PC-3 (cell line): ENCODE measurements at regions not wholly inside any gene's neighbourhood (a gene's known extent, or its start where the extent isn't known, plus 50 kb on each side); places are given as distances from the start of the nearest gene placed in this dataset.
A peak's percentile ranks its signal among the peaks of the same experiment; 100 is the strongest.

Experiments used
- ATAC-seq: fragments of 200-7000 bp; cut with Tn5 transposase; 2 replicates; pipeline ENCODE4 v1.9.1; 2020; ENCODE audit warnings: mild to moderate bottlenecking, moderate library complexity
- BruUV-seq: library from RNA; stranded (reverse); fragments of 400-500 nt; replicated peaks from 2 replicates; lab custom pipeline; 2021; lab: Mats Ljungman, UMichigan
- CTCF ChIA-PET: fragments of 300-600 bp; sonication (Branson Sonifier 250); formaldehyde crosslinking; loops from one replicate; lab custom pipeline; 2022; ENCODE audit warnings: antibody characterized with exemption; lab: Charles Lee
- POLR2A ChIA-PET: fragments of 300-600 bp; sonication (Branson Sonifier 250); formaldehyde crosslinking; loops from one replicate; lab custom pipeline; 2022; ENCODE audit warnings: antibody characterized with exemption; ENCODE audit not compliant: unreplicated experiment; lab: Charles Lee
- DNase-seq: peaks from one replicate; pipeline ENCODE4 v3.0.0-alpha.2; 2015
- H2AFZ ChIP-seq: fragments of 300-600 bp; sonication (generic); 2 replicates; pipeline ENCODE4 v1.6.0; 2016; ENCODE audit warnings: antibody characterized with exemption, low read length
- H3F3A ChIP-seq: fragments of 300-600 bp; sonication (generic); one replicate; pipeline ENCODE4 v1.6.0; 2017; ENCODE audit warnings: antibody characterized with exemption, low read length, control low read depth, mild to moderate bottlenecking; ENCODE audit not compliant: unreplicated experiment
- H3K27ac ChIP-seq: fragments of 300-600 bp; sonication (generic); 2 replicates; pipeline ENCODE4 v1.5.1; 2016; ENCODE audit warnings: mild to moderate bottlenecking, low read length
- H3K27me3 ChIP-seq: fragments of 300-600 bp; sonication (generic); 2 replicates; pipeline ENCODE4 v1.6.1; 2016; ENCODE audit warnings: low read length, mixed read lengths
- H3K36me3 ChIP-seq: fragments of 300-600 bp; sonication (generic); 2 replicates; pipeline ENCODE4 v1.6.1; 2016; ENCODE audit warnings: low read depth, mixed run types, low read length, mixed read lengths
- H3K4me1 ChIP-seq: fragments of 300-600 bp; sonication (generic); 2 replicates; pipeline ENCODE4 v1.5.1; 2016; ENCODE audit warnings: low read length; ENCODE audit not compliant: insufficient read depth
- H3K4me2 ChIP-seq: fragments of 300-600 bp; sonication (generic); 2 replicates; pipeline ENCODE4 v1.6.0; 2016; ENCODE audit warnings: low read length
- H3K4me3 ChIP-seq: fragments of 300-600 bp; sonication (generic); 2 replicates; pipeline ENCODE4 v1.5.1; 2016; ENCODE audit warnings: mild to moderate bottlenecking, low read length, mixed read lengths
- H3K79me2 ChIP-seq: fragments of 300-600 bp; sonication (generic); 2 replicates; pipeline ENCODE4 v1.6.1; 2017; ENCODE audit warnings: low read length, mixed read lengths
- H3K9ac ChIP-seq: fragments of 300-600 bp; sonication (generic); 2 replicates; pipeline ENCODE4 v1.6.0; 2016; ENCODE audit warnings: mild to moderate bottlenecking, low read length
- H3K9me2 ChIP-seq: fragments of 300-600 bp; sonication (generic); replicated peaks from 2 replicates; pipeline ENCODE4 v1.6.1; 2016; ENCODE audit warnings: mixed run types, low read length, mixed read lengths
- H3K9me3 ChIP-seq: fragments of 300-600 bp; sonication (generic); 2 replicates; pipeline ENCODE4 v1.6.1; 2016; ENCODE audit warnings: low read length, mixed read lengths
- H4K20me1 ChIP-seq: fragments of 300-600 bp; sonication (generic); 2 replicates; pipeline ENCODE4 v1.6.1; 2016; ENCODE audit warnings: low read length, mixed read lengths
- CTCF ChIP-seq: fragments of 300-600 bp; sonication (generic); conservative IDR thresholded peaks from 2 replicates; pipeline ENCODE4 v1.5.1; 2017; ENCODE audit warnings: antibody characterized with exemption, low read depth, mild to moderate bottlenecking, low read length
- EZH2 ChIP-seq: fragments of 300-600 bp; sonication (generic); IDR thresholded peaks from one replicate; pipeline ENCODE4 v1.6.1; 2017; ENCODE audit warnings: antibody characterized with exemption, mild to moderate bottlenecking, low read length; ENCODE audit not compliant: unreplicated experiment
- EZH2phosphoT487 ChIP-seq: fragments of 300-600 bp; sonication (generic); IDR thresholded peaks from 2 replicates; pipeline ENCODE4 v1.6.1; 2018; ENCODE audit warnings: mild to moderate bottlenecking, antibody characterized with exemption, low read length, borderline replicate concordance
- intact Hi-C: fragments of 100-400 bp; cut with micrococcal nuclease; formaldehyde crosslinking; loops from 2 replicates; pipeline ENCODE4 v1.9.0; 2023

- H2AFZ ChIP-seq = no peak overlapping the region
- ChIA-PET POLR2A (no interaction called here), CTCF (no interaction called here)
- no peak overlapping the region for H3K27ac ChIP-seq
- H3K9me3 ChIP-seq = no peaks in the 10 kb centered on the region
- no peak overlapping the region for H3K9ac ChIP-seq
- peaks cover 19% of the 10 kb centered on the region for H3K4me1 ChIP-seq
- H3K9me2 ChIP-seq = no peaks in the 10 kb centered on the region
- H3F3A ChIP-seq = no peaks in the 10 kb centered on the region
- DNase-seq = no peak
- no peak overlapping the region for H3K4me3 ChIP-seq
- no TSS peak for BruUV-seq
- no peaks in the 10 kb centered on the region for H3K36me3 ChIP-seq
- H3K27me3 ChIP-seq = no peaks in the 10 kb centered on the region
- TF ChIP-seq EZH2 (no peak), CTCF (no peak), EZH2phosphoT487 (no peak)
- intact Hi-C loops = no loop called here
- 0 out of 2 replicates have a peak, but pooled peaks cover 4% of the 10 kb centered on the region for H4K20me1 ChIP-seq
- H3K79me2 ChIP-seq = no peaks in the 10 kb centered on the region
- ATAC-seq = no peak
- no peak overlapping the region for H3K4me2 ChIP-seq
Observed at GRCh38 chr16:85349365-85350145, 237.3 kb upstream of the CIBAR2 start.

- Histone ChIP-seq H3K4me3 (no peak overlapping the region), H3K9me2 (no peaks in the 10 kb centered on the region), H4K20me1 (0 out of 2 replicates have a peak, but pooled peaks cover 4% of the 10 kb centered on the region), H3K4me1 (peaks cover 25% of the 10 kb centered on the region), H3K4me2 (no peak overlapping the region), H3F3A (no peaks in the 10 kb centered on the region), H2AFZ (no peak overlapping the region), H3K9me3 (no peaks in the 10 kb centered on the region), H3K27me3 (no peaks in the 10 kb centered on the region), H3K9ac (no peak overlapping the region), H3K27ac (no peak overlapping the region), H3K79me2 (no peaks in the 10 kb centered on the region), H3K36me3 (no peaks in the 10 kb centered on the region)
- DNase-seq = no peak
- TF ChIP-seq CTCF (no peak), EZH2 (no peak), EZH2phosphoT487 (no peak)
- POLR2A ChIA-PET = no interaction called here
- no TSS peak for BruUV-seq
- CTCF ChIA-PET = no interaction called here
- intact Hi-C loops = no loop called here
- ATAC-seq = no peak
Observed at GRCh38 chr16:85350146-85350728, 238.0 kb upstream of the CIBAR2 start.

GRCh38 chr16:85350973-85351372, 238.7 kb upstream of the CIBAR2 start:
- Histone ChIP-seq H3K36me3 (no peaks in the 10 kb centered on the region), H3K27me3 (no peaks in the 10 kb centered on the region), H3K79me2 (no peaks in the 10 kb centered on the region), H3F3A (no peaks in the 10 kb centered on the region), H4K20me1 (0 out of 2 replicates have a peak, but pooled peaks cover 4% of the 10 kb centered on the region), H3K9me3 (no peaks in the 10 kb centered on the region), H3K9ac (no peak overlapping the region), H3K4me1 (peaks cover 29% of the 10 kb centered on the region), H2AFZ (no peak overlapping the region), H3K4me3 (no peak overlapping the region), H3K4me2 (no peak overlapping the region), H3K27ac (no peak overlapping the region), H3K9me2 (no peaks in the 10 kb centered on the region)
- ATAC-seq (peak; percentile 76), DNase-seq (peak; percentile 97)
- no TSS peak for BruUV-seq
- TF ChIP-seq EZH2phosphoT487 (no peak), EZH2 (no peak), CTCF (no peak)
- POLR2A ChIA-PET = no interaction called here
- CTCF ChIA-PET = no interaction called here
- intact Hi-C loops = no loop called here
